Natural killer cell (primary cell): ENCODE measurements at regions not wholly inside any gene's neighbourhood (a gene's known extent, or its start where the extent isn't known, plus 50 kb on each side); places are given as distances from the start of the nearest gene placed in this dataset.

Experiments
- ATAC-seq, 3 donors: fragments of 150-1000 bp in 2 of 3; fragments of 200-7000 bp in 1 of 3; cut with Tn5 transposase; 1 replicate in 1 of 3; 2 replicates in 2 of 3; pipeline ENCODE4 v1.10.0; 2021; ENCODE audit warnings: mild to moderate bottlenecking in 2 of 3, moderate library complexity in 2 of 3
- DNase-seq, 2 donors: peaks; one replicate each; pipeline versions ENCODE4 v3.0.0 to v3.0.0-alpha.2; 2013 to 2021; ENCODE audit warnings: mixed read lengths in 1 of 2
- H3K27ac ChIP-seq: one replicate; pipeline ENCODE4 v1.5.1; 2013; ENCODE audit warnings: mild to moderate bottlenecking, low read length
- H3K27me3 ChIP-seq: one replicate; pipeline ENCODE4 v1.6.1; 2013; ENCODE audit warnings: low read length; ENCODE audit not compliant: control insufficient read depth, insufficient read depth
- H3K36me3 ChIP-seq: one replicate; pipeline ENCODE4 v1.6.1; 2013; ENCODE audit warnings: low read length; ENCODE audit not compliant: control insufficient read depth, insufficient read depth
- H3K4me1 ChIP-seq: one replicate; pipeline ENCODE4 v1.6.1; 2013; ENCODE audit warnings: low read length; ENCODE audit not compliant: control insufficient read depth, insufficient read depth
- H3K4me3 ChIP-seq: one replicate; pipeline ENCODE4 v1.5.1; 2013; ENCODE audit warnings: low read length
- H3K9me3 ChIP-seq: one replicate; pipeline ENCODE4 v1.6.1; 2013; ENCODE audit warnings: low read length; ENCODE audit not compliant: control insufficient read depth, insufficient read depth
- H3K27ac Mint-ChIP-seq, 2 donors: one replicate each; pipeline ENCODE4 v1.8.0; 2022; ENCODE audit warnings: mild to moderate bottlenecking in 2 of 2, mixed read lengths in 2 of 2, moderate library complexity in 1 of 2
- H3K27me3 Mint-ChIP-seq, 2 donors: one replicate each; pipeline ENCODE4 v1.8.0; 2022; ENCODE audit warnings: low read depth in 2 of 2, mixed read lengths in 2 of 2
- H3K36me3 Mint-ChIP-seq: one replicate; pipeline ENCODE4 v1.8.0; 2022; ENCODE audit warnings: mixed read lengths
- H3K4me1 Mint-ChIP-seq, 2 donors: one replicate each; pipeline ENCODE4 v1.8.0; 2022; ENCODE audit warnings: mixed read lengths in 2 of 2
- H3K4me3 Mint-ChIP-seq: one replicate; pipeline ENCODE4 v1.8.0; 2022; ENCODE audit warnings: mild to moderate bottlenecking, moderate library complexity, mixed read lengths
- H3K9me3 Mint-ChIP-seq, 2 donors: one replicate each; pipeline ENCODE4 v1.8.0; 2022; ENCODE audit warnings: mixed read lengths in 2 of 2
- CTCF ChIP-seq: fragments of 200-600 bp; IDR thresholded peaks from one replicate; pipeline ENCODE4 v1.8.0; 2022; ENCODE audit warnings: antibody characterized with exemption
- WGBS: methylation state at CpG from one replicate; pipeline ENCODE4 v1.1.7; 2013; ENCODE audit warnings: missing lambda C conversion rate; ENCODE audit not compliant: insufficient coverage; 5-methylcytosine and 5-hydroxymethylcytosine counted together
- intact Hi-C: fragments of 100-400 bp; cut with micrococcal nuclease; formaldehyde crosslinking; loops from one replicate; pipeline ENCODE4 v1.14.2; 2022

GRCh38 chr4:12791536-12791935 is 692.6 kb downstream of the RAB28 start:
- Mint-ChIP-seq H3K27ac (no peak overlapping the region), H3K4me3 (no peak overlapping the region), H3K27me3 (no peaks in the 10 kb centered on the region), H3K36me3 (no peaks in the 10 kb centered on the region), H3K4me1 (no peaks in the 10 kb centered on the region), H3K9me3 (peaks cover 13 to 19% of the 10 kb centered on the region in 2 donors)
- Histone ChIP-seq H3K9me3 (no peaks in the 10 kb centered on the region), H3K36me3 (no peaks in the 10 kb centered on the region), H3K27me3 (no peaks in the 10 kb centered on the region), H3K4me1 (no peaks in the 10 kb centered on the region), H3K4me3 (no peak overlapping the region), H3K27ac (no peak overlapping the region)
- DNase-seq (no peak), ATAC-seq (no peak)
- no peak for TF ChIP-seq CTCF
- intact Hi-C loops: no loop called here
- WGBS: 78% methylated on average over 4 of the region's 4 CpGs

- Mint-ChIP-seq H3K4me1 (no peaks in the 10 kb centered on the region), H3K27ac (no peak overlapping the region), H3K36me3 (peaks cover 9% of the 10 kb centered on the region), H3K9me3 (peaks cover 12 to 18% of the 10 kb centered on the region in 2 donors), H3K27me3 (no peaks in the 10 kb centered on the region), H3K4me3 (no peak overlapping the region)
- H3K4me3 ChIP-seq: no peak overlapping the region
- H3K27me3 ChIP-seq: no peaks in the 10 kb centered on the region
- H3K27ac ChIP-seq: no peak overlapping the region
- no peaks in the 10 kb centered on the region for H3K36me3 ChIP-seq
- no peaks in the 10 kb centered on the region for H3K4me1 ChIP-seq
- H3K9me3 ChIP-seq: no peaks in the 10 kb centered on the region
- no peak for TF ChIP-seq CTCF
- ATAC-seq: no peak
- 89% methylated on average over 1 of the region's 1 CpG for WGBS
- intact Hi-C loops: no loop called here
- DNase-seq: no peak
Observed at GRCh38 chr4:12787261-12787660, 696.9 kb downstream of the RAB28 start.

- Mint-ChIP-seq H3K4me3 (no peak overlapping the region), H3K36me3 (no peaks in the 10 kb centered on the region), H3K9me3 (peaks cover 4 to 6% of the 10 kb centered on the region in 2 donors), H3K27me3 (no peaks in the 10 kb centered on the region), H3K4me1 (no peaks in the 10 kb centered on the region), H3K27ac (no peak overlapping the region)
- ATAC-seq (no peak), DNase-seq (no peak)
- intact Hi-C loops: no loop called here
- WGBS: 68% methylated on average over 4 of the region's 4 CpGs
- no peak for TF ChIP-seq CTCF
- Histone ChIP-seq H3K36me3 (no peaks in the 10 kb centered on the region), H3K27ac (no peak overlapping the region), H3K4me1 (no peaks in the 10 kb centered on the region), H3K4me3 (no peak overlapping the region), H3K9me3 (no peaks in the 10 kb centered on the region), H3K27me3 (no peaks in the 10 kb centered on the region)
Observed at GRCh38 chr4:12778706-12779105, 705.4 kb downstream of the RAB28 start.

- no peak overlapping the region for H3K27ac ChIP-seq
- no peak for DNase-seq
- 72% methylated on average over 2 of the region's 5 CpGs for WGBS
- no peak for ATAC-seq
- Mint-ChIP-seq H3K4me1 (no peaks in the 10 kb centered on the region), H3K36me3 (no peaks in the 10 kb centered on the region), H3K4me3 (no peak overlapping the region), H3K9me3 (peaks cover 4 to 6% of the 10 kb centered on the region in 2 donors), H3K27me3 (no peaks in the 10 kb centered on the region), H3K27ac (no peak overlapping the region)
- H3K4me3 ChIP-seq: no peak overlapping the region
- no peaks in the 10 kb centered on the region for H3K4me1 ChIP-seq
- TF ChIP-seq CTCF: no peak
- no peaks in the 10 kb centered on the region for H3K9me3 ChIP-seq
- intact Hi-C loops: no loop called here
- H3K27me3 ChIP-seq: no peaks in the 10 kb centered on the region
- no peaks in the 10 kb centered on the region for H3K36me3 ChIP-seq
Observed at GRCh38 chr4:12778191-12778590, 705.9 kb downstream of the RAB28 start.
